ENCODE measurements at regions not wholly inside any gene's neighbourhood (a gene's known extent, or its start where the extent isn't known, plus 50 kb on each side); places are given as distances from the start of the nearest gene placed in this dataset.

GRCh38 chr4:28334249-28334648, 1473.6 kb downstream of the STIM2 start:
- TF ChIP-seq CTCF (conservative IDR thresholded peaks at IDR 0.05) (no peak), EZH2 (IDR thresholded peaks at IDR 0.05; ENCODE audit: low read depth) (no peak)
